HG03045 (cell line): ENCODE measurements at regions not wholly inside any gene's neighbourhood (a gene's known extent, or its start where the extent isn't known, plus 50 kb on each side); places are given as distances from the start of the nearest gene placed in this dataset.
A peak's percentile ranks its signal among the peaks of the same experiment; 100 is the strongest.

Source experiments
- ATAC-seq: cut with Tn5 transposase; IDR thresholded peaks from one replicate; pipeline ENCODE4 v1.9.1; 2021; ENCODE audit warnings: mild to moderate bottlenecking, moderate library complexity; ENCODE audit not compliant: unreplicated experiment

DNA sequence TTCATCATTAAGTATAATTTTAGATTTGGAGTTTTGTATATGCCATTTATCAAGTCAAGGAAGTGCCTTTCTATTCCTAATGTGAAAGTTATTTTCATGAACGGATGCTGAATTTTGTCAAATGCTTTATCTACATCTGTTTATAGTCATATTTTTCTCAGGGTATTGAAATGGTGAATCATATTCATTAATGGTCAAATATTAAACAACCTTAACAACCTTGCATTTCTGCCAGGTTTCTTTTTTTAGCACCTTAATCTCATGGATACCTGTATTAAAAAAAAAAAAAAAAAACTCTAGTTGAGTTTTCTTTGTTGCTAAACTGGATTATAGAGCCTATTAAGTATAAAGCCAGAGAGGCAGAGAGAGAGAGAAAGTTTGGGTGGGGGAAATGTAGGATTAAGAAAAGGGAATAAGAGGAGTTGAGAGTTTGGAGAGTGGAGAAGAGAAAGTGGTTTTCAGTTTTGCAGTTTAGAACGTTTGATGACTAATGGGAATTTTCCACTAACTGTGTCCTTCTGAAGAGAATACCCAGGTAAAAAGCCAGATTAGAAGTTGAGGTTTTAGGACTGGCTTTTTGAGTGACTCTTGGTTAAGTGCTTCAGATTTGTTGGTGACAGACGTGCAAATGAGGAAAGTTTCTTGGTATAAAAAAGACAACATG, 305.0 kb downstream of the HLX start:
- no peak for ATAC-seq

DNA sequence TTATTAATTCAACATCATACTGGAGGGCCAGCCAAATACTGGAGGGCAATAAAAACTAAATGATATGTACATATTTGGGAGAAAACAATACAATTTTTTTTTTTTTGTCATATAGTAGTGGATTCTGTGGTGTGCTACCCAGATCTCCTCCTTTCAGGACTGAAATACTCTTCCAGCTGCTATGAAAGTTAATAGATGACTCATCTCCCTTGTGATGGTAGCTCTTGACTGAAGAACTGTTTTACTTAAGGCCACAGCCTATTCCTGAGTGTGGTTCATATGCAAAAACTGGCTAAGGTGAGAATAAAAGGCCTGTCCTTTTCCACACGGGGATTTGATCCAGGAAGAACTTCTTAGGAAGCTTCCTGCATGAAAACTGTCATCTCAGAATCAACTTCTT, 307.9 kb downstream of the HLX start:
- ATAC-seq: no peak

DNA sequence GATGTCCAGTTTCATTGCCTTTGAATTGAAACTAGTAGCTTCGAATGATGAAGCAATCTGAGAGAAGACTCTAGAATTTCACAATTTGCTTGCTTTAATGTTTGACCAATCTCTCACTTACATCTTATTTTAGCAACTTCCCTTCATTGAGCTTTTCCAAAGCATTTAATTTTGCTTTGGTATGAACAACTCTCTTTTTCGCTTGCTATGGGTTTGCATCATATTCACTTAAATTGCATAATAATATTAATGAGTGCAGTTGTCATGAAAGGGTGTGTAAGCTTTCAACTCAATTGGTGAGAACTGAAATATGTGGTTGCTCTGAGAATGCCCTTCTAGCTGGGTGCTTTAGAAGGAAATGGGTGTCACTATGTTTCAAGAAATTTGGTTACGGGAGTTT, 309.2 kb downstream of the HLX start:
- no peak for ATAC-seq

DNA sequence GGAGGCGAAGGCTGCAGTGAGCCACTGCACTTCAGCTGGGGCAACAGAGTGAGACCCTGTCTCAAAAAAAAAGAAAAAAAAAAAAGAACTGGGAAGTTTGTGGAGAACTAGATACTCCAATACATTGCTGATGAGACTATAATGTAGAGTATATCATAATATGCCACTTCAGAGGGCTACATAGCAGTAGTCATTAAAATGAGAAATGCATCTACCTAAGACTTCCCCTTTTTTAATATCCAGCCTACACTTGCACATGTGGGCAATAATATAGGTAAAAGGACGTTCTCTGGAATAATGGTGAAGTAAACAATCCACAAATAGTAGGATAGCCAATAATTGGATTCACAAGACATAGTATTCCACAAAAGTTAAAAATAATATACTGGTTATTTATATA, 311.0 kb downstream of the HLX start:
- ATAC-seq: no peak

DNA sequence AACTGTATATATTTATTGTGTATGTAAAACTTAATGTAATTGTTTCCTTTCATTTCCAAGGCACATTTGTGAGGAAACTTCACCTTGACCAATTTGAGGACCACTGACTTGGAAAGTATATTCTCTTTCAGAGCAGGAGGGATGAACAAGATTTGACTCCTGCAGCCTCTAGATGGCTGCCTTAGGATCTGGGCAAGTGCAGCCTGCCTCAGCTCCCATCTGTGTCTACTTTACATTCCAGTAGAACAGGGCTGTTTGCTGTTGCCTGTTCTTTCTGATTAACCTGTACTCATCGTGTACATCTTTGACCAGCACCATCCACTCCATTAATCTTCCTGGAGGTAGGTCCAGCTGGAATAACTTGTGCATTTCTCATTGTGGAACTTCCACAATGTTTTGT, 312.8 kb downstream of the HLX start:
- no peak for ATAC-seq

DNA sequence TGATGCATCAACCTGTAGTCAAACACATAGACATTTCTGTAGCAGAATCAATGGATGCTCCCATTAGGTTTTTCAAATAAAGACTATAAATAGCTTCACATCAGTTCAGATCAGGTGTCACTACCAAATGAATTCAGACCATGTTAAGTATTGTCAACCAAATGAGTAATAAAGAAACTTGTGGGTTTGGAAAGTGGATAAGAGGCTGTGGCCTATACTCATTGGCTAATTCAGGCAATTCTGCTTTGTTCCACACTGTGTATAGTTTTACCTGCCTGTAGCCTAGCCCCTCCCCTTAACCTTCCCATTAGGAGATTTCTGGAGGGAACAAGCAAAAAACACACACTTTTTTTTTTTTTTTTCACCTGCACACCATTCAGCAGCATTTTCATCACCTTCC, 321.2 kb downstream of the HLX start:
- no peak for ATAC-seq

DNA sequence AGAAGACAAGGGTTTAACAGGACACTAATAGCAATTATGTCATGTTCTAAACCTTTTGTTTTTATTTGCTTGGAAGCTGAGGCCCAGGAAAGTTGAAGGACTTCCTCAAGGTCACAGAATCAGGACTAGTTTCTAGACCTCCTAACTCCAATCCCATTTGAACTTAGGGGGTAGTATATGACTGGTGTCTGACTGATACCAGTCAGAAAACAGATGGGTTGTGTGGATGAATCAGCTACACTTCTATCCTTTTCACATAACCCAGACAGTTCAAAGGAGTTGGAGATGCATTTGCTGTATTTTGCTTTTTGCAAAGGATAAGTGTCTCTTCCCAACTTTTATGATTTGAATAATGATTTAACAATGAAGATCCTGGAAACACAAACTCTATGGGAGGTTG, 322.5 kb downstream of the HLX start:
- no peak for ATAC-seq

DNA sequence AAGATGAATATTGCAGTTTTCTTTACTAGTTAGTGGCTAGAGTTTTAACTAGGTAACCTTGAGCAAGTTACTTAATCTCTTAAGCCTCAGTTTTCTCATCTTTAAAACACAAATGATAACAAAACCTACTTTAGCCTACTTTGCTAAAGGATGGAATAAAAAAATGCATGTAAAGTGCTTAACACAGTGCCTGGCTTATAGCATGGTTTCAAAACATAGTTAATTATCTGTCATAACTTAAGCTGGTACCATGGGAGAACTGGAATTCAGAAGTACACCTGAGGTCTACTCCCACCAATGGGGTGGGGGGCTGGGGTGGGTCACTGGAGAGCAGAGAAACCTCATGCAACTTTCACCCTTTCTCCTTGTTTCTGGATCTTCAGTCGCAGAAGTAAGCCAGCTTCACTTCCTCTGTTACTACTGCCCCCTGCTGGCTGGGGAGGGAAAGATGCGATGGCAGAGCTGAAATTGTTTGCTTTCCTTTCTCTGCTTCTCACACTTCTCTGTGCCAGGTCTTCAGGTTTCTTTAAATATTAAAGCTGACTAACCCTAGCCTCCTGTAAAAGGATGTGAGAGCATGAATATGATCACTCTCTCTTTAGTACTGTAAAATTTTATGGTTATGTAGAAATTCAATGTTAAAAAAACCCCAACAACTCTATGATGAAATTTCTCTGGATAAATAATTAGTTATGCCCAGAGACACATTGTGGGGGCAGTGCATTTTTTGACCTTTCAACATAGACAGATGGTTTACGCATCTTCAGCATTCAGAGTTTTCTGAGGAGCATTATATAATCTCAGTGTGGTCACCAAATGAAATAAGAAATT, 324.2 kb downstream of the HLX start:
- ATAC-seq: peak; percentile 67

DNA sequence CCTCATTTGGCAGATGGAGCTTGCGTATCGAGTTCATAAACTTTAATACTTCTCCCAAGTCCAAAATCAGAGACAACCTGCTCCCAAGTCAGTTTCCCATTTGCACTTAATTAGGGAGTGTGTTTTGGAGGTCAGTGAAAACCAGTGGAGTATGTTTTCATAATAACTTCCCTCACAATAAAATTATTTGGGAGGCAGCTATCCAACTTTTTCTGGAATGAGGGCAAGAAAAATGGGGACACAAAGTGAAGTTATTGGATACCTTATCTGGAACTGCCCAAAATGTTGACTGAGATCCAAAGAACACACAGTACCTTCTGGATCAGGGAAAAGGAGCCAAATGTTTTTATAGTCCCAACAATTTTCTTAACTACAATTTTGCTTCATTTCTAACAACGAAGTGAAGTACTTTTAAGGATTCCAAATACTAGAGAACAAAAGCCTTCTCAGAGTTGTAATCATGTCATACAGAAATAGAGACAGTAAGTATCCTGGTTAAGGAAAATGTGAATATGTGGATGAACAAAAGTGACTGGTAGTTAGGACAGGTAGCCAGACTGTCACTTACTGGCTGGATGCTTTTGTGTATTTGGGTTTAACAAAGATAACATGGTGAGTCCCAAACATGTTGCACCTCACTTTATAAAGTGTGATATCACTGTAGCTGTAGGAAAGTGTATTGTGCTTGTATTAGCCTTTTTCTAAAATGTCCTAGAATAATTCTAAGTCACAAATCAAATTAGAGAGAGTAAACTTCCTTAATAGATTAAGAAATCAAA, 325.0 kb downstream of the HLX start:
- no peak for ATAC-seq

DNA sequence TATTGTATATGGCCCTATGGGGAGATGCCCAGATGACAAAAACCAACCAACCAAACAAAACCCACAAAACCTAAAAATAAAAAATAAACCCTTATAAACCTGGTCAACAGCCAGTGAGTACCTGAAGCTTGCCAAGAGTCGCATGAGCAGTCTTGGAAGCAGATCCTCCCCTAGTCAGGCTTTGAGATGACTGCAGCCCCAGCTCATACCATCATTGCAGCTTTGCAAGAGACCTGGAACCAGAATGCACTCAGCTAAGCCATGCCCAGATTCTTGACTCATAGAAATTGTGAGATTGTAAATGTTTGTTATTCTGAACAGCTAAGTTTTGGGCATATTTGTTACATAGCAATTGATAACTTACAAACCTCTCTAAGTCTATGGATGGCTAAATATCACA, 326.8 kb downstream of the HLX start:
- no peak for ATAC-seq

DNA sequence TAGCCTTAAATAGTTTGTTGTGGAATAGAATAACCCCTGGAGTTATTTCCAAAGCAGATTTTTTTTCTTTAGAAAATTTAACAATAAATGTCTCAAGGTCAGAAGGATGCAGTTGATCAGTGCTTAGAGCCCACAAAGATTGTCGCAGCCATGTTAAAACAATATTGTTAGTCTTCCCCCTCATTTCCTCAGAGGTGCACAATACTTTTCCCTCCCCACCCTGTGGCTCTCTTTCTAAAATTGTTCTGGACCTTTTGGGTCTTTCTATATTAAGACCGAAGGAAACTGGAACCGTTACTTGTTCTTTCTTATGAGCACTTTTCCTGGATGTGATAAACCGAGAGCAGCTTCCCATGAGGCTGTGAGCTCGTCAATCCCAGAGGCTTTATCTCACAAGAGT, 333.7 kb downstream of the HLX start:
- ATAC-seq: no peak

DNA sequence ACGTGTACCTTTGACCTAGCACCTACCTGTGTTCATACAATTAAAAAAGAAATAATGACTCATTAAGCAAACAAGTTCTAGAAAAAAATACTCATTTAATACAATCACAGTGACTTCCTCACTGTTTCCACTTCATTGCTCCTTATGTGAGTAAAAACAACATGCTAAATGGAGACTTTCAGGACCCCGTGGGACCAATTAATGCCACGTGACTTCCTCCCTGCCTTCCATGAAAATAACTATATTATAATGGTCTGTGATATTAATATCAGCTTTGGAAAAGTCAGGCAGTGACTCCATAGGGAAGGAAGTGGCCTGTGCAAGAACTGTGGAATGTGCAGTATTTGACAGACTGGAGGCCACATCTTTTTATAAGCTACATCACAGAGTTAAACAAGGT, 337.8 kb downstream of the HLX start:
- ATAC-seq: no peak

DNA sequence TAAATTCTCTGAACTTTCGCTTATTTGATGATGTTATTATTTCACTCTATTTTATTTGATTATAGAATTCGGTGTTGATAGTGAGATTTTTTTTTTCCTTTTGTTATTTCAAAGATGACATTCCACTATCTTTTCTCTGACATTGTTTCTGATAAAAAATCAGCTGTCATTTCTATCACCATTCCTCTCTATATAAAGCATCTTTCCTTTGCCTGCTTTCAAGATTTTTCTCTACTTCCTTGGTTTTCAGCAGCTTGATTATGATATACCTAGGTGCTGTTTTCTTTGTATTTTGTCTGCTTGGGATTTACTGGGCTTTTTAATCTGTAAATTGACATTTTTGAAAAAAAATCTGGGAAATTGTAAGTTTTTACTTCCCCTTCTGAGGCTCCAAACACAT, 344.0 kb downstream of the HLX start:
- ATAC-seq: no peak

DNA sequence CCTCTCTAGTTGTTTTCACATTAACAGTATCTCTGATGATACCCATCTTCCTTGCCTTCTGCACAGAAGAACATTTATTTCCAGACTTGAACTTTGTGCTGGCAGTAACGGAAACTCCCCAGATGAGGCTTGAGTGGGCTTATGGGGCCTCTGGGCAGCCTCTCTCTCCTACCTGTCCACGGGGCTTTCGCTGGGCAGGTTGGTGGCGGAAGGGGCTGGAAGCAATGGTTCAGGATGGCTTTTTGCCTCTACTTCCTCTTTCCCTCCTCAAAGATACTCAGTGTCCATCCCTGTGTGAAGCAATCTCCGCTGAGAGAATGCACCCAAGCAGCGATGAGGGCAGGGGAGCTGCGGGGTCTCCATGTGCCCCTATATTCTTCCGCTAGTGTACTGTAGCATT, 348.2 kb downstream of the HLX start:
- ATAC-seq: no peak

DNA sequence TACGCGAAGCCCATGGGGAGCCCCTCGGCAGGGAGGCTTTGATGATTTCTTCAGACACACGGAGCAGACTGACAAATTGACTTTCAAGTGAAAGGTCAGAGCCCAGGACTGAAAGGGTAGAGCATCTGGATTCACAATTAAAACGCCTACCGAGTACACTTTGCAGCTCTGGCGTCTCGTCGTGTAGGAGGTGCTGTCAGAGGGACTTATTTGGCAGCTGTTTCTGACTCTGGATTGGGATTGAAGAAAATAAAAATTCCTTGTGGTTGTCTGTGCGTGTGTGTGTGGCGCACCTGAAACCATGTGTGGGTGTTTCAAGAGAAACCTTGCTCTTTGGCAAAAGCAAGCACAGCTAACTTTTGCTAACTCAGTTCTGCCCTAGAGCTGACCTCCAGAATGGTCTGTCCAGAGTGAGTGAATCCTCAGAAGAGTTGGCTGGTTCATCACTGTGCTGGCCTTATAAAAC, 348.7 kb downstream of the HLX start:
- no peak for ATAC-seq

DNA sequence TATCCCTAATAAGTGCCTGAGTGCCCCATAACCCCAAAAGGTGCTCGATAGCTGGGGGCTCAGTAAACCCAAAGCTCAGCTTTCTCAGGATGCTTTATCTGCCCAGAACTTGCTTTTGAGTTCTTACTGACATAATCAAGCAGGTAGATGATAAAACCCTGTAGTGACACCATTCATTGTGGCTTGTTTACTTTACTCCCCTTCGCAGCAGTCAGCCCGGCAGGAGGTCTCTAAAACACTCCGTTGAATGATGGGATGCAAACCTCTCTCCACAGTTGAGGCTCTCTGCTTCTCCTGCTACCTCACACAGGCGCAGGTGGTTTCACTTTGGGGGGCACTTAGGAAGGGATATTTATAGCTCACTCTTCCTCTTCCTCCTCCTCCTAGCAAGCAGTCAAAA, 349.4 kb downstream of the HLX start:
- no peak for ATAC-seq

DNA sequence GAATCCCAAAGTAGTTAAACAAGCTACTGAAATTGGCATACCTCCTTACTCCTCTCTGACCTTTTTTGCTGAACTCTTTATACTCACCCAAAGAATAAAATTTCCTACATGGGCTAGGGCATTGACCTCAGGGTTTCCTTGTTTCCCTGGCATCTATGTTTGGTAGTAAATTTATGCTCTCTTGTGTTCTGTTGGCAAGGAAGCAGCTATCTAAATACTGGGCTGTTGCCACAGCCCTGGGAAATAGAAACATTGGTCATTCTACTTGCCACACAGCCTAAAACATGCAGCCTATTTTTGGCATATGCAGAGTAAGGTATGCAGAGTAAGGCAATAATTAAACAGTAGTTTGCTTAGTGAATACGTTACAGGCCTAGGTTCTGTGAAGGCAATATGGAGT, 351.4 kb downstream of the HLX start:
- no peak for ATAC-seq

DNA sequence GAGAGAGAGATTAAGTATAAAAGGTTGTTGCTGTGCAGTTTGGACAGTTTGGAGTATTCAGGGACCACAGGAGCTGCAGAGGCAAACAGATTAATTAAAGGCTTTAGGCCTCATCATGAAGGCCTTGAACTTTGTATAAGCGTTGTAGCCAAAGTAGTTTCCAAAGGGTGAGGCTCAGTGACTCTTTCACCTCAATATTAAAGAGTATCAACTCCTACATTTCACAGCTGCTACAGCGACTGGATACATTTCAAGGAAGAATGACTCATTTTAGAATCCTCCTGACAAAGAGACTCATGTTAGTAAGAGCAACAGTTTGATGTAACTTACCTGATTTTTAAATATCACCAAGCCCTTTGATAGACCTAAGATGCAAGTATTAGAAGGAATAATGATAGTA, 355.5 kb downstream of the HLX start:
- no peak for ATAC-seq

DNA sequence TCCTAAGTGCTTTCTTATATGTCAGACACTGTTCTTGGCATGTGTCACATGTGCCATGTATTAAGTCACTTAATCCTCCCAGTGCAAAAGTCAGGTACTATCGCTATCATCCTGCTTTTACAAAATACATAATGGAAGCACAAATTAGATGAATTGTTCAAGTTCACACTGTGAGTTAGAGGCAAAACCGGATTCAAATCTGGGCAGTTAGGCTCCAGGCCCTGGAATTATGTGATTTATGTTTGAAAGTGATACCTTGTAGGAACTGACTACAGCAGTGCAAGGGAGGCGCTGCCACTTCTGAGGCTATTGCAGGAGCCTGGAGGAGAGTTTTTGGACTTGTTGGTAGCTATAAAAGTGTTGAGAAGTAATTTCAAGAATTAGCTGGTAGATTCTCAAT, 358.3 kb downstream of the HLX start:
- ATAC-seq: no peak

DNA sequence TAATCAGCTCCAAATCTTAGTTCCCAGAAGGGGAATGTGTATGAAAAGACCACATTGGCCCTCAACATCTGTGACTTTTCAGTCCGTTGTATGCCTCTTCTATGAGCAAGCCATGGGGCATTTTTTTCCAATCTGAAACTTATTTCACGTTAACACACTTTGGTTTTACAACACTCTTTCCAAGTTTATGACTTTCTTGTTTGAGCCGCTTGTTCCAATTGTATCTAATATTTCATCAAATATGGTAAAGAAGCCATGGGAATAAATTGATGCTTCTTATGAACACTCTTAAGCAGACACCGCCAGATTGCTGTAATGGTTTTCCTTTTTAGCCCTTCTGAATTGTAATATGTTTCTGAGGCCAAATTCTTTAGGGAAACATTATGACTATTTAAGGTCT, 359.9 kb downstream of the HLX start:
- ATAC-seq: no peak

DNA sequence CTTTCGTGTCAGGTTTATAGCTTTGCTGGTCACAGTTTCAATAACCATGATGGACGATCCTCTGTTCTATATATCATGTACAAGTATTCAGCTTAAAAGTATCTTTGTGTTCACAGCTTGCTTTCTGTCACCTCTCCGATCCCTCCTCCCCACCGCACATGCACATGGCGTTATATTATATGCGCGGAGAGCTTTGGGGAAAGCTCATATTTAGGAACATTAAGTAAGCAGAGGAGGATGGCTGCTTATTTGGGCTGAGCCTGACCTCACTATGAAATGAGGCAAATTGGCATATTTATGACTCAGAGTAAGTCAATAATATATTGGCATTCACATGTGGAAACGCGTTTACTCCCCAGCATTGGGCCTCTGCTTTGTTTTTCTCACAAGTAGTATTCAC, 360.5 kb downstream of the HLX start:
- ATAC-seq: no peak

DNA sequence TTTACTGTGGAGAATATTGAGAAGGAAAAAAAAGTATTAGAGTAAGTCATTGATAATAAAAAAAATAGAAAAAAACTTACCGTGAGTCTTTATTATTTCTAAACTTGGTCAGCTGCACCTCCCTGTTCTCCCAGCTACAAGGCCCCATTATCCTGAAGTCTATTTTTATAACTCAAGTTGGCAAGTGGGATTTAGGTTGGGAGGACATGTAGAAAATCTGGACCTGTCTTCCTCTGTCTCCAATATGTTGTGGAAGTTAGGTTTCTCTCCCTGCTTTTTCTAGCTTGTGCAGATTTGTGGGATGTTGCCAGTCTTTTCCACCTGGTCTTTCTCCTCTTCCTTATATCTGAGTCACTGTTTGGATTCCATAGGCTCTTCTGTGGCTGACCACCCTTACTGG, 361.4 kb downstream of the HLX start:
- no peak for ATAC-seq
